A172 (cell line): ENCODE measurements at regions not wholly inside any gene's neighbourhood (a gene's known extent, or its start where the extent isn't known, plus 50 kb on each side); places are given as distances from the start of the nearest gene placed in this dataset.
"Not testable (repeated sequence)": the region's sequence is repeated elsewhere in the genome, so short reads cannot be mapped to it uniquely, and the experiment has no call there.

Experiments used
- DNase-seq: peaks from one replicate; pipeline ENCODE4 v3.0.0-alpha.2; 2015; ENCODE audit warnings: low spot score

GRCh38 chr3:159726231-159726964 lies 262.2 kb upstream of the IL12A start:
- DNase-seq: peak; percentile 60

GRCh38 chr3:159727506-159727905 lies 261.1 kb upstream of the IL12A start:
- no peak for DNase-seq

- DNase-seq: no peak
Observed at GRCh38 chr3:159731254-159731653, 257.4 kb upstream of the IL12A start.

GRCh38 chr3:159732172-159733111 lies 256.2 kb upstream of the IL12A start:
- DNase-seq: peak; percentile 88

GRCh38 chr3:159733194-159733860 lies 255.3 kb upstream of the IL12A start:
- DNase-seq: peak; percentile 89

GRCh38 chr3:159734681-159735080 lies 254.0 kb upstream of the IL12A start:
- no peak for DNase-seq

- DNase-seq: no peak
Observed at GRCh38 chr3:159739166-159739565, 249.5 kb upstream of the IL12A start.

- peak; percentile 23 for DNase-seq
Observed at GRCh38 chr3:159739969-159740368, 248.7 kb upstream of the IL12A start.

GRCh38 chr3:159741281-159741680 lies 247.4 kb upstream of the IL12A start:
- DNase-seq: no peak

- DNase-seq: peak; percentile 14
Observed at GRCh38 chr3:159748425-159748824, 240.2 kb upstream of the IL12A start.

GRCh38 chr3:159749406-159749805 lies 239.2 kb upstream of the IL12A start:
- DNase-seq: no peak

GRCh38 chr3:159751146-159751545 lies 237.5 kb upstream of the IL12A start:
- DNase-seq: no peak

- no peak for DNase-seq
Observed at GRCh38 chr3:159751752-159752151, 236.9 kb upstream of the IL12A start.

- not testable (repeated sequence) for DNase-seq
Observed at GRCh38 chr3:159756279-159757207, 232.1 kb upstream of the IL12A start.

- DNase-seq: peak; percentile 61
Observed at GRCh38 chr3:159757341-159758060, 231.1 kb upstream of the IL12A start.

GRCh38 chr3:159760046-159760445 lies 228.6 kb upstream of the IL12A start:
- no peak for DNase-seq

GRCh38 chr3:159761369-159761768 lies 227.3 kb upstream of the IL12A start:
- peak; percentile 60 for DNase-seq

- DNase-seq: peak; percentile 85
Observed at GRCh38 chr3:159761848-159762635, 226.6 kb upstream of the IL12A start.

GRCh38 chr3:159763011-159763601 lies 225.5 kb upstream of the IL12A start:
- DNase-seq: peak; percentile 76
